Mucosa of stomach (tissue), 1 donor: ENCODE measurements at regions not wholly inside any gene's neighbourhood (a gene's known extent, or its start where the extent isn't known, plus 50 kb on each side); places are given as distances from the start of the nearest gene placed in this dataset.

Experiments used
- H3K27me3 ChIP-seq: one replicate; pipeline ENCODE4 v1.7.0; 2013; ENCODE audit warnings: mild to moderate bottlenecking, low read length; ENCODE audit not compliant: control insufficient read depth, insufficient read depth
- H3K36me3 ChIP-seq: one replicate; pipeline ENCODE4 v1.7.0; 2013; ENCODE audit warnings: low read length; ENCODE audit not compliant: control insufficient read depth, insufficient read depth
- H3K4me1 ChIP-seq: one replicate; pipeline ENCODE4 v1.7.0; 2013; ENCODE audit warnings: mild to moderate bottlenecking, low read length; ENCODE audit not compliant: control insufficient read depth, insufficient read depth
- H3K4me3 ChIP-seq: one replicate; pipeline ENCODE4 v1.7.0; 2013; ENCODE audit warnings: low read length
- H3K9ac ChIP-seq: one replicate; pipeline ENCODE4 v1.7.0; 2013; ENCODE audit warnings: mild to moderate bottlenecking, low read length, moderate library complexity
- H3K9me3 ChIP-seq: one replicate; pipeline ENCODE4 v1.7.0; 2013; ENCODE audit warnings: mild to moderate bottlenecking, low read length, moderate library complexity; ENCODE audit not compliant: control insufficient read depth
- donor health status: Pancreatic carcinoma.

- Histone ChIP-seq H3K9me3 (no peaks in the 10 kb centered on the region), H3K27me3 (no peaks in the 10 kb centered on the region), H3K9ac (no peak overlapping the region), H3K36me3 (no peaks in the 10 kb centered on the region), H3K4me1 (no peaks in the 10 kb centered on the region), H3K4me3 (no peak overlapping the region)
Observed at GRCh38 chr6:140623498-140623897, 1249.0 kb upstream of the CITED2 start.

- Histone ChIP-seq H3K36me3 (no peaks in the 10 kb centered on the region), H3K4me1 (no peaks in the 10 kb centered on the region)
Observed at GRCh38 chr6:140620496-140620895, 1246.0 kb upstream of the CITED2 start.

GRCh38 chr6:140609956-140610355, 1235.5 kb upstream of the CITED2 start:
- Histone ChIP-seq H3K36me3 (no peaks in the 10 kb centered on the region), H3K4me1 (no peaks in the 10 kb centered on the region), H3K9me3 (no peaks in the 10 kb centered on the region), H3K27me3 (no peaks in the 10 kb centered on the region), H3K9ac (no peak overlapping the region), H3K4me3 (no peak overlapping the region)

More at GRCh38 chr6:140620496-140620895, 1246.0 kb upstream of the CITED2 start:
- H3K4me3 ChIP-seq, result no peak overlapping the region
- no peaks in the 10 kb centered on the region for H3K27me3 ChIP-seq
- no peak overlapping the region for H3K9ac ChIP-seq
- no peaks in the 10 kb centered on the region for H3K9me3 ChIP-seq

- Histone ChIP-seq H3K4me1 (no peaks in the 10 kb centered on the region), H3K27me3 (no peaks in the 10 kb centered on the region), H3K36me3 (no peaks in the 10 kb centered on the region), H3K9me3 (no peaks in the 10 kb centered on the region), H3K9ac (no peak overlapping the region), H3K4me3 (no peak overlapping the region)
Observed at GRCh38 chr6:140609321-140609720, 1234.9 kb upstream of the CITED2 start.

- Histone ChIP-seq H3K4me3 (no peak overlapping the region), H3K27me3 (no peaks in the 10 kb centered on the region), H3K4me1 (no peaks in the 10 kb centered on the region)
Observed at GRCh38 chr6:140604786-140605185, 1230.3 kb upstream of the CITED2 start.

GRCh38 chr6:140602431-140603248, 1228.2 kb upstream of the CITED2 start:
- Histone ChIP-seq H3K4me1 (no peaks in the 10 kb centered on the region), H3K4me3 (no peak overlapping the region), H3K9ac (no peak overlapping the region), H3K36me3 (no peaks in the 10 kb centered on the region), H3K9me3 (no peaks in the 10 kb centered on the region), H3K27me3 (no peaks in the 10 kb centered on the region)

More at GRCh38 chr6:140604786-140605185, 1230.3 kb upstream of the CITED2 start:
- no peaks in the 10 kb centered on the region for H3K9me3 ChIP-seq
- H3K36me3 ChIP-seq, result no peaks in the 10 kb centered on the region
- no peak overlapping the region for H3K9ac ChIP-seq

- Histone ChIP-seq H3K4me1 (no peaks in the 10 kb centered on the region), H3K27me3 (no peaks in the 10 kb centered on the region), H3K36me3 (no peaks in the 10 kb centered on the region), H3K9me3 (no peaks in the 10 kb centered on the region), H3K9ac (no peak overlapping the region), H3K4me3 (no peak overlapping the region)
Observed at GRCh38 chr6:140601021-140601808, 1226.8 kb upstream of the CITED2 start.

GRCh38 chr6:140599916-140600315, 1225.5 kb upstream of the CITED2 start:
- H3K9me3 ChIP-seq, result no peaks in the 10 kb centered on the region
- H3K36me3 ChIP-seq, result no peaks in the 10 kb centered on the region
- H3K4me3 ChIP-seq, result no peak overlapping the region
- H3K4me1 ChIP-seq, result no peaks in the 10 kb centered on the region
- no peaks in the 10 kb centered on the region for H3K27me3 ChIP-seq
- H3K9ac ChIP-seq, result no peak overlapping the region

- no peaks in the 10 kb centered on the region for H3K9me3 ChIP-seq
Observed at GRCh38 chr6:140597181-140597580, 1222.7 kb upstream of the CITED2 start.

GRCh38 chr6:140594806-140595128, 1220.3 kb upstream of the CITED2 start:
- no peaks in the 10 kb centered on the region for H3K27me3 ChIP-seq
- no peak overlapping the region for H3K9ac ChIP-seq
- no peaks in the 10 kb centered on the region for H3K9me3 ChIP-seq
- no peak overlapping the region for H3K4me3 ChIP-seq
- H3K36me3 ChIP-seq, result no peaks in the 10 kb centered on the region
- no peaks in the 10 kb centered on the region for H3K4me1 ChIP-seq

More at GRCh38 chr6:140597181-140597580, 1222.7 kb upstream of the CITED2 start:
- H3K27me3 ChIP-seq, result no peaks in the 10 kb centered on the region
- no peaks in the 10 kb centered on the region for H3K4me1 ChIP-seq
- H3K9ac ChIP-seq, result no peak overlapping the region
- no peaks in the 10 kb centered on the region for H3K36me3 ChIP-seq
- no peak overlapping the region for H3K4me3 ChIP-seq

GRCh38 chr6:140592877-140593276, 1218.4 kb upstream of the CITED2 start:
- Histone ChIP-seq H3K4me1 (no peaks in the 10 kb centered on the region), H3K36me3 (no peaks in the 10 kb centered on the region), H3K4me3 (no peak overlapping the region), H3K9me3 (no peaks in the 10 kb centered on the region), H3K9ac (no peak overlapping the region), H3K27me3 (no peaks in the 10 kb centered on the region)

- Histone ChIP-seq H3K9me3 (no peaks in the 10 kb centered on the region), H3K4me3 (no peak overlapping the region), H3K27me3 (no peaks in the 10 kb centered on the region), H3K9ac (no peak overlapping the region), H3K36me3 (no peaks in the 10 kb centered on the region), H3K4me1 (no peaks in the 10 kb centered on the region)
Observed at GRCh38 chr6:140590641-140591040, 1216.2 kb upstream of the CITED2 start.
